Natural killer cell (primary cell): ENCODE measurements at regions not wholly inside any gene's neighbourhood (a gene's known extent, or its start where the extent isn't known, plus 50 kb on each side); places are given as distances from the start of the nearest gene placed in this dataset.

Source experiments
- ATAC-seq, 3 donors: fragments of 150-1000 bp in 2 of 3; fragments of 200-7000 bp in 1 of 3; cut with Tn5 transposase; 1 replicate in 1 of 3; 2 replicates in 2 of 3; pipeline ENCODE4 v1.10.0; 2021; ENCODE audit warnings: mild to moderate bottlenecking in 2 of 3, moderate library complexity in 2 of 3
- DNase-seq, 2 donors: peaks; one replicate each; pipeline versions ENCODE4 v3.0.0 to v3.0.0-alpha.2; 2013 to 2021; ENCODE audit warnings: mixed read lengths in 1 of 2
- H3K27ac ChIP-seq: one replicate; pipeline ENCODE4 v1.5.1; 2013; ENCODE audit warnings: mild to moderate bottlenecking, low read length
- H3K27me3 ChIP-seq: one replicate; pipeline ENCODE4 v1.6.1; 2013; ENCODE audit warnings: low read length; ENCODE audit not compliant: control insufficient read depth, insufficient read depth
- H3K36me3 ChIP-seq: one replicate; pipeline ENCODE4 v1.6.1; 2013; ENCODE audit warnings: low read length; ENCODE audit not compliant: control insufficient read depth, insufficient read depth
- H3K4me1 ChIP-seq: one replicate; pipeline ENCODE4 v1.6.1; 2013; ENCODE audit warnings: low read length; ENCODE audit not compliant: control insufficient read depth, insufficient read depth
- H3K4me3 ChIP-seq: one replicate; pipeline ENCODE4 v1.5.1; 2013; ENCODE audit warnings: low read length
- H3K9me3 ChIP-seq: one replicate; pipeline ENCODE4 v1.6.1; 2013; ENCODE audit warnings: low read length; ENCODE audit not compliant: control insufficient read depth, insufficient read depth
- H3K27ac Mint-ChIP-seq, 2 donors: one replicate each; pipeline ENCODE4 v1.8.0; 2022; ENCODE audit warnings: mild to moderate bottlenecking in 2 of 2, mixed read lengths in 2 of 2, moderate library complexity in 1 of 2
- H3K27me3 Mint-ChIP-seq, 2 donors: one replicate each; pipeline ENCODE4 v1.8.0; 2022; ENCODE audit warnings: low read depth in 2 of 2, mixed read lengths in 2 of 2
- H3K36me3 Mint-ChIP-seq: one replicate; pipeline ENCODE4 v1.8.0; 2022; ENCODE audit warnings: mixed read lengths
- H3K4me1 Mint-ChIP-seq, 2 donors: one replicate each; pipeline ENCODE4 v1.8.0; 2022; ENCODE audit warnings: mixed read lengths in 2 of 2
- H3K4me3 Mint-ChIP-seq: one replicate; pipeline ENCODE4 v1.8.0; 2022; ENCODE audit warnings: mild to moderate bottlenecking, moderate library complexity, mixed read lengths
- H3K9me3 Mint-ChIP-seq, 2 donors: one replicate each; pipeline ENCODE4 v1.8.0; 2022; ENCODE audit warnings: mixed read lengths in 2 of 2
- WGBS: methylation state at CpG from one replicate; pipeline ENCODE4 v1.1.7; 2013; ENCODE audit warnings: missing lambda C conversion rate; ENCODE audit not compliant: insufficient coverage; 5-methylcytosine and 5-hydroxymethylcytosine counted together
- intact Hi-C: fragments of 100-400 bp; cut with micrococcal nuclease; formaldehyde crosslinking; loops from one replicate; pipeline ENCODE4 v1.14.2; 2022
- TF ChIP-seq, protein P1 (sequence below): fragments of 200-600 bp; IDR thresholded peaks from one replicate; pipeline ENCODE4 v1.8.0; 2022; ENCODE audit warnings: antibody characterized with exemption

DNA sequence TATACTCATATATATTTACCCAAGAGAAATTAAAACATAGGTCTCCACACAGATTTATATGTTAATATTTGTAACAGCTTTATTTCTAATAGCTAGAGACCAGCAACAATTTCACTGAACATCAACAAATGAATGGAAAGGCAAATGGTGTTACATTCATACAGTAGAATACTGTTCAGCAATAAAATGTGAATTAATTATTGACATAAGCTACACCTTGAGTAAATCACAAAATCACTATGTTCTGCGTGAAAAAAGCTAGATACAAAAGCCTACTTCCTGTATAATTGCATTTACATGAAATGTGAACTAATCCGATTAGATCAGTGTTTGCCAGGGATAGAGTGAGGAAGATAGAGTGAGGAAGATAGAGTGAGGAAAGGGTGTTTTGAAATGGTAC, 945.7 kb downstream of the SQOR start:
- ATAC-seq (no peak), DNase-seq (no peak)
- no peak overlapping the region for H3K27ac Mint-ChIP-seq
- peaks cover 16 to 26% of the 10 kb centered on the region in 2 donors for H3K9me3 Mint-ChIP-seq
- Histone ChIP-seq H3K27ac (no peak overlapping the region), H3K36me3 (no peaks in the 10 kb centered on the region), H3K4me1 (no peaks in the 10 kb centered on the region), H3K9me3 (peaks cover 4% of the 10 kb centered on the region), H3K4me3 (no peak overlapping the region), H3K27me3 (no peaks in the 10 kb centered on the region)
- H3K4me3 Mint-ChIP-seq, result no peak overlapping the region
- no peaks in the 10 kb centered on the region for H3K27me3 Mint-ChIP-seq
- intact Hi-C loops, result no loop called here
- TF ChIP-seq, protein P1, sequence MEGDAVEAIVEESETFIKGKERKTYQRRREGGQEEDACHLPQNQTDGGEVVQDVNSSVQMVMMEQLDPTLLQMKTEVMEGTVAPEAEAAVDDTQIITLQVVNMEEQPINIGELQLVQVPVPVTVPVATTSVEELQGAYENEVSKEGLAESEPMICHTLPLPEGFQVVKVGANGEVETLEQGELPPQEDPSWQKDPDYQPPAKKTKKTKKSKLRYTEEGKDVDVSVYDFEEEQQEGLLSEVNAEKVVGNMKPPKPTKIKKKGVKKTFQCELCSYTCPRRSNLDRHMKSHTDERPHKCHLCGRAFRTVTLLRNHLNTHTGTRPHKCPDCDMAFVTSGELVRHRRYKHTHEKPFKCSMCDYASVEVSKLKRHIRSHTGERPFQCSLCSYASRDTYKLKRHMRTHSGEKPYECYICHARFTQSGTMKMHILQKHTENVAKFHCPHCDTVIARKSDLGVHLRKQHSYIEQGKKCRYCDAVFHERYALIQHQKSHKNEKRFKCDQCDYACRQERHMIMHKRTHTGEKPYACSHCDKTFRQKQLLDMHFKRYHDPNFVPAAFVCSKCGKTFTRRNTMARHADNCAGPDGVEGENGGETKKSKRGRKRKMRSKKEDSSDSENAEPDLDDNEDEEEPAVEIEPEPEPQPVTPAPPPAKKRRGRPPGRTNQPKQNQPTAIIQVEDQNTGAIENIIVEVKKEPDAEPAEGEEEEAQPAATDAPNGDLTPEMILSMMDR, result no peak
- no peaks in the 10 kb centered on the region for H3K4me1 Mint-ChIP-seq
- H3K36me3 Mint-ChIP-seq, result no peaks in the 10 kb centered on the region
- 67% methylated on average over 1 of the region's 2 CpGs for WGBS

DNA sequence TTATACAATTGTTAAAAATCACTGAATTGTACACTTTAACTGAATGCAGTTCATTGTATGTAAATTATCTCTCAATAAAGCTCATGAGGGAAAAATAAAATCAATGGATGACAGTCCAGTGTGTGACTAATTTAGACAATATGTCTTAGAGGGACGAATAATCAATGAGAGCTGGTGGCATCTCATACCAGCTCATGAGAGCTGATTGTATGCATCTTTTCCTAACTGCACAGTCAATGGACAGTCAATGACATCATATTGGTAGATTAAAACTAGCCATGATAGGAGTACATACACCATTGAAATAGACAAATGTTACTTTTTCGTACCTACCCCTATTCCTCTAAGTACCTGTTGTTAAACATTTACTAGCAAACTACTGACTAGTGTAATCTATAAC, 946.1 kb downstream of the SQOR start:
- no peak overlapping the region for H3K27ac ChIP-seq
- Mint-ChIP-seq H3K36me3 (no peaks in the 10 kb centered on the region), H3K4me3 (no peak overlapping the region), H3K27me3 (no peaks in the 10 kb centered on the region), H3K4me1 (no peaks in the 10 kb centered on the region), H3K9me3 (peaks cover 16 to 22% of the 10 kb centered on the region in 2 donors), H3K27ac (no peak overlapping the region)
- no peaks in the 10 kb centered on the region for H3K4me1 ChIP-seq
- no peaks in the 10 kb centered on the region for H3K36me3 ChIP-seq
- no peak for ATAC-seq
- TF ChIP-seq, protein P1, result no peak
- WGBS, result 88% methylated on average over 1 of the region's 2 CpGs
- no peak for DNase-seq
- no peak overlapping the region for H3K4me3 ChIP-seq
- peaks cover 4% of the 10 kb centered on the region for H3K9me3 ChIP-seq
- intact Hi-C loops, result no loop called here
- no peaks in the 10 kb centered on the region for H3K27me3 ChIP-seq

DNA sequence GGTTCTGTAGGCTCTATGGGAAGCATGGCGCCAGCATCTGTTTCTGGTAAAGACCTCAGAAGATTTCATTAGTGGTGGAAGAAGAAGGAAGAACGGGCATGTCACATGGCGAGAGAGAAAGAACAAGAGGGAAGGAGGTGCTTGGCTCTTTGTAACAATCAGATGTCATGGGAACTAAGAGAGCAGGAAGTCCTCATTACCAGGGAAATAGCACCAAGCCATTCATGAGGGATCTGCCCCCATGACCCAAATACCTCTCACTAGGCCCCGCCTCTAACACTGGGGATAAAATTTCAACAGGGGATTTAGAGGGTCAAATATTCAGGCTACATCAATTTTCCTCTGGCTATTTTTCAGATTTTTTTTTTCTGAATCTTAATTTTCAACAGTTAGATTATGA, 954.3 kb downstream of the SQOR start:
- no peaks in the 10 kb centered on the region for H3K4me1 Mint-ChIP-seq
- no peaks in the 10 kb centered on the region for H3K27me3 Mint-ChIP-seq
- H3K4me3 Mint-ChIP-seq, result no peak overlapping the region
- 82% methylated on average over 4 of the region's 4 CpGs for WGBS
- no peak for ATAC-seq
- H3K9me3 Mint-ChIP-seq, result peaks cover 22 to 29% of the 10 kb centered on the region in 2 donors
- intact Hi-C loops, result no loop called here
- no peak for DNase-seq
- TF ChIP-seq, protein P1, result no peak
- no peaks in the 10 kb centered on the region for H3K36me3 ChIP-seq
- no peak overlapping the region for H3K4me3 ChIP-seq
- no peak overlapping the region for H3K27ac Mint-ChIP-seq
- H3K9me3 ChIP-seq, result peaks cover 11% of the 10 kb centered on the region
- H3K4me1 ChIP-seq, result no peaks in the 10 kb centered on the region
- H3K36me3 Mint-ChIP-seq, result no peaks in the 10 kb centered on the region
- H3K27ac ChIP-seq, result no peak overlapping the region
- H3K27me3 ChIP-seq, result no peaks in the 10 kb centered on the region

DNA sequence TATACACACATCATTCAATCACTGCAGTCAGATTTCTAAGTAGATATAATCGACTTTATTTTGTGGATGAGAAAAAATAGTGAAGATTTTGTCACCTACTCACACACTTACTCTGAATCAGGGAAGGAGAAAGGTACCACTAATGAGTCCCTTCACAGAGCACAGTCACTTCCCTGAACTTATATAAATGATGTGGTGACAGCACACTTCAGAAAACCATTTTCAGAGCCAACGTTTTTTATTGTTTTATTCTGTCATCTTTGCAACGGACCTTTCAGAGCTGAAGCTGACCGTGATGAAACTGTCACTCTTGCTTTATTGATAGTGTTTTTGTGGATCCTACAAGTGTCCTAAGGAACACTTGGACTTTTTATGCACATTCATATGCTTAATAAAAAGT, 956.6 kb downstream of the SQOR start:
- H3K9me3 Mint-ChIP-seq, result peaks cover 17 to 29% of the 10 kb centered on the region in 2 donors
- Histone ChIP-seq H3K27me3 (no peaks in the 10 kb centered on the region), H3K27ac (no peak overlapping the region), H3K36me3 (no peaks in the 10 kb centered on the region), H3K4me3 (no peak overlapping the region), H3K9me3 (peaks cover 11% of the 10 kb centered on the region), H3K4me1 (no peaks in the 10 kb centered on the region)
- H3K4me3 Mint-ChIP-seq, result no peak overlapping the region
- DNase-seq (no peak), ATAC-seq (no peak)
- no peaks in the 10 kb centered on the region for H3K4me1 Mint-ChIP-seq
- H3K27ac Mint-ChIP-seq, result no peak overlapping the region
- 86% methylated on average over 3 of the region's 4 CpGs for WGBS
- intact Hi-C loops, result no loop called here
- no peaks in the 10 kb centered on the region for H3K36me3 Mint-ChIP-seq
- no peaks in the 10 kb centered on the region for H3K27me3 Mint-ChIP-seq
- TF ChIP-seq, protein P1, result no peak
